Adrenal gland (tissue), 5 donors: ENCODE measurements at regions not wholly inside any gene's neighbourhood (a gene's known extent, or its start where the extent isn't known, plus 50 kb on each side); places are given as distances from the start of the nearest gene placed in this dataset.

Experiments used
- POLR2A ChIP-seq, 2 donors: fragments of 450-650 bp; IDR thresholded peaks; one replicate each; pipeline ENCODE4 v1.6.1; 2017; ENCODE audit warnings: antibody characterized with exemption in 2 of 2, mild to moderate bottlenecking in 2 of 2, moderate library complexity in 1 of 2
- TF ChIP-seq, protein P1 (sequence below), 6 experiments: fragments of 450-650 bp in 4 of 6; fragments of 200-600 bp in 2 of 6; sonication (generic) in 1 of 6; IDR thresholded peaks; 1 replicate in 5 of 6; 2 replicates in 1 of 6; pipeline versions ENCODE4 v1.5.1 to v1.8.0; 2016 to 2021; ENCODE audit warnings: antibody characterized with exemption in 6 of 6, mild to moderate bottlenecking in 2 of 6, moderate library complexity in 1 of 6
- donor health status: DM: no; HTN: no; CAD: no.

DNA sequence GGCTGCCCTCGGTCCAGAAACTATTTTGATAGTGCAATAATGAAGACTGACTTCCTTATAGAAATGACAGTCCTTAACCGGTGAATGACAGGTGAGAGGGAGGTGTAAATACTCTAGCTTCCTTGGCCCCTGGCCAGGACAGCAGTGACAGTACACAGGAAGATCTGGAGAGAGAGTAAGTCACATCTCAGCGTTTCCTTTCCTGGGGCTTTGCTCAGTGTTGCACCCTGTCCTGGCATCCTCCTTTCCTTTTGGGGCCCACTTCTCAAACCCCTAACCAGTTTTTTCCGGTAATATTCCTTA is 336.9 kb downstream of the CD83 start:
- TF ChIP-seq, protein P1, sequence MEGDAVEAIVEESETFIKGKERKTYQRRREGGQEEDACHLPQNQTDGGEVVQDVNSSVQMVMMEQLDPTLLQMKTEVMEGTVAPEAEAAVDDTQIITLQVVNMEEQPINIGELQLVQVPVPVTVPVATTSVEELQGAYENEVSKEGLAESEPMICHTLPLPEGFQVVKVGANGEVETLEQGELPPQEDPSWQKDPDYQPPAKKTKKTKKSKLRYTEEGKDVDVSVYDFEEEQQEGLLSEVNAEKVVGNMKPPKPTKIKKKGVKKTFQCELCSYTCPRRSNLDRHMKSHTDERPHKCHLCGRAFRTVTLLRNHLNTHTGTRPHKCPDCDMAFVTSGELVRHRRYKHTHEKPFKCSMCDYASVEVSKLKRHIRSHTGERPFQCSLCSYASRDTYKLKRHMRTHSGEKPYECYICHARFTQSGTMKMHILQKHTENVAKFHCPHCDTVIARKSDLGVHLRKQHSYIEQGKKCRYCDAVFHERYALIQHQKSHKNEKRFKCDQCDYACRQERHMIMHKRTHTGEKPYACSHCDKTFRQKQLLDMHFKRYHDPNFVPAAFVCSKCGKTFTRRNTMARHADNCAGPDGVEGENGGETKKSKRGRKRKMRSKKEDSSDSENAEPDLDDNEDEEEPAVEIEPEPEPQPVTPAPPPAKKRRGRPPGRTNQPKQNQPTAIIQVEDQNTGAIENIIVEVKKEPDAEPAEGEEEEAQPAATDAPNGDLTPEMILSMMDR (IDR thresholded peaks at IDR 0.05) = no peak
- TF ChIP-seq POLR2A (IDR thresholded peaks at IDR 0.05) = no peak
